Natural killer cell (primary cell): ENCODE measurements at regions not wholly inside any gene's neighbourhood (a gene's known extent, or its start where the extent isn't known, plus 50 kb on each side); places are given as distances from the start of the nearest gene placed in this dataset.

Source experiments
- ATAC-seq, 3 donors: fragments of 150-1000 bp in 2 of 3; fragments of 200-7000 bp in 1 of 3; cut with Tn5 transposase; 1 replicate in 1 of 3; 2 replicates in 2 of 3; pipeline ENCODE4 v1.10.0; 2021; ENCODE audit warnings: mild to moderate bottlenecking in 2 of 3, moderate library complexity in 2 of 3
- DNase-seq, 2 donors: peaks; one replicate each; pipeline versions ENCODE4 v3.0.0 to v3.0.0-alpha.2; 2013 to 2021; ENCODE audit warnings: mixed read lengths in 1 of 2
- H3K27ac ChIP-seq: one replicate; pipeline ENCODE4 v1.5.1; 2013; ENCODE audit warnings: mild to moderate bottlenecking, low read length
- H3K27me3 ChIP-seq: one replicate; pipeline ENCODE4 v1.6.1; 2013; ENCODE audit warnings: low read length; ENCODE audit not compliant: control insufficient read depth, insufficient read depth
- H3K36me3 ChIP-seq: one replicate; pipeline ENCODE4 v1.6.1; 2013; ENCODE audit warnings: low read length; ENCODE audit not compliant: control insufficient read depth, insufficient read depth
- H3K4me1 ChIP-seq: one replicate; pipeline ENCODE4 v1.6.1; 2013; ENCODE audit warnings: low read length; ENCODE audit not compliant: control insufficient read depth, insufficient read depth
- H3K4me3 ChIP-seq: one replicate; pipeline ENCODE4 v1.5.1; 2013; ENCODE audit warnings: low read length
- H3K9me3 ChIP-seq: one replicate; pipeline ENCODE4 v1.6.1; 2013; ENCODE audit warnings: low read length; ENCODE audit not compliant: control insufficient read depth, insufficient read depth
- H3K27ac Mint-ChIP-seq, 2 donors: one replicate each; pipeline ENCODE4 v1.8.0; 2022; ENCODE audit warnings: mild to moderate bottlenecking in 2 of 2, mixed read lengths in 2 of 2, moderate library complexity in 1 of 2
- H3K27me3 Mint-ChIP-seq, 2 donors: one replicate each; pipeline ENCODE4 v1.8.0; 2022; ENCODE audit warnings: low read depth in 2 of 2, mixed read lengths in 2 of 2
- H3K36me3 Mint-ChIP-seq: one replicate; pipeline ENCODE4 v1.8.0; 2022; ENCODE audit warnings: mixed read lengths
- H3K4me1 Mint-ChIP-seq, 2 donors: one replicate each; pipeline ENCODE4 v1.8.0; 2022; ENCODE audit warnings: mixed read lengths in 2 of 2
- H3K4me3 Mint-ChIP-seq: one replicate; pipeline ENCODE4 v1.8.0; 2022; ENCODE audit warnings: mild to moderate bottlenecking, moderate library complexity, mixed read lengths
- H3K9me3 Mint-ChIP-seq, 2 donors: one replicate each; pipeline ENCODE4 v1.8.0; 2022; ENCODE audit warnings: mixed read lengths in 2 of 2
- WGBS: methylation state at CpG from one replicate; pipeline ENCODE4 v1.1.7; 2013; ENCODE audit warnings: missing lambda C conversion rate; ENCODE audit not compliant: insufficient coverage; 5-methylcytosine and 5-hydroxymethylcytosine counted together
- intact Hi-C: fragments of 100-400 bp; cut with micrococcal nuclease; formaldehyde crosslinking; loops from one replicate; pipeline ENCODE4 v1.14.2; 2022
- TF ChIP-seq, protein P1 (sequence below): fragments of 200-600 bp; IDR thresholded peaks from one replicate; pipeline ENCODE4 v1.8.0; 2022; ENCODE audit warnings: antibody characterized with exemption

DNA sequence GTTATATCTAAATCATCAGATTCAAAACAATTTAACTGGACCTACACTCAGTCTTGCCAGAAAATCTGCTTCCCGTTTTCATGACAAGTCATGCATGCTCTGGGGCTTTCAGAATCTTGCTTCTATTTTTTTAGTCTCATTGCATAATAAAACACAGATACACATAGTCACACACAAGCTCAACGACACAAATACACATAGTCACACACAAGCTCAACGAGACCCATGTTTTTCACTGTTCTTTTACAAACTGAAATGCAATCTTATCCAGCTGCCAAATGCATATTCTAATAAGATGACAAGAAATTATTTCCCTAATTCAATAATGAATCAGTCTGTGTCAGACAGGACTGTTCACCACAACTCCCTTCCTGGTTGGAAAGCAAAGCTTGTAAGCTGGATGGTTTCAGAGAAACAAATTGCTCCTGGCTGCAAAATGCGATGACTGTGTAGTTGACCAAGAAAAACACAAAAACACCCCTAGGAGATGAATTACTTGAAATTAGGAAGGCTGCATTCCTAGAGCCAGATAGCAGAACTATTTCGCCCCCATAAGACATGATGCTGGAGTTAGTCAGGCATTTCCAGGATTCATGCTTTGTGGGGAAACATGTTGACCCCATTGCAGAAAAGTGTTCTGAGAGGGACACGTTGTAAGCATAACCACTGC, 208.7 kb downstream of the CHIC2 start:
- H3K4me3 ChIP-seq, result no peak overlapping the region
- no peak overlapping the region for H3K27ac ChIP-seq
- peaks cover 3% of the 10 kb centered on the region for H3K4me1 ChIP-seq
- Mint-ChIP-seq H3K9me3 (no peaks in the 10 kb centered on the region), H3K4me3 (no peak overlapping the region), H3K4me1 (no peaks in the 10 kb centered on the region), H3K36me3 (no peaks in the 10 kb centered on the region), H3K27me3 (peaks cover under 1 to 8% of the 10 kb centered on the region in 2 donors), H3K27ac (no peak overlapping the region)
- WGBS, result 37% methylated on average over 5 of the region's 6 CpGs
- ATAC-seq (no peak), DNase-seq (no peak)
- H3K36me3 ChIP-seq, result no peaks in the 10 kb centered on the region
- no peaks in the 10 kb centered on the region for H3K9me3 ChIP-seq
- TF ChIP-seq, protein P1, sequence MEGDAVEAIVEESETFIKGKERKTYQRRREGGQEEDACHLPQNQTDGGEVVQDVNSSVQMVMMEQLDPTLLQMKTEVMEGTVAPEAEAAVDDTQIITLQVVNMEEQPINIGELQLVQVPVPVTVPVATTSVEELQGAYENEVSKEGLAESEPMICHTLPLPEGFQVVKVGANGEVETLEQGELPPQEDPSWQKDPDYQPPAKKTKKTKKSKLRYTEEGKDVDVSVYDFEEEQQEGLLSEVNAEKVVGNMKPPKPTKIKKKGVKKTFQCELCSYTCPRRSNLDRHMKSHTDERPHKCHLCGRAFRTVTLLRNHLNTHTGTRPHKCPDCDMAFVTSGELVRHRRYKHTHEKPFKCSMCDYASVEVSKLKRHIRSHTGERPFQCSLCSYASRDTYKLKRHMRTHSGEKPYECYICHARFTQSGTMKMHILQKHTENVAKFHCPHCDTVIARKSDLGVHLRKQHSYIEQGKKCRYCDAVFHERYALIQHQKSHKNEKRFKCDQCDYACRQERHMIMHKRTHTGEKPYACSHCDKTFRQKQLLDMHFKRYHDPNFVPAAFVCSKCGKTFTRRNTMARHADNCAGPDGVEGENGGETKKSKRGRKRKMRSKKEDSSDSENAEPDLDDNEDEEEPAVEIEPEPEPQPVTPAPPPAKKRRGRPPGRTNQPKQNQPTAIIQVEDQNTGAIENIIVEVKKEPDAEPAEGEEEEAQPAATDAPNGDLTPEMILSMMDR, result no peak
- no peaks in the 10 kb centered on the region for H3K27me3 ChIP-seq
- intact Hi-C loops, result no loop called here

GRCh38 chr4:53854991-53855568, 209.3 kb downstream of the CHIC2 start:
- no peak overlapping the region for H3K27ac ChIP-seq
- 90% methylated on average over 3 of the region's 3 CpGs for WGBS

DNA sequence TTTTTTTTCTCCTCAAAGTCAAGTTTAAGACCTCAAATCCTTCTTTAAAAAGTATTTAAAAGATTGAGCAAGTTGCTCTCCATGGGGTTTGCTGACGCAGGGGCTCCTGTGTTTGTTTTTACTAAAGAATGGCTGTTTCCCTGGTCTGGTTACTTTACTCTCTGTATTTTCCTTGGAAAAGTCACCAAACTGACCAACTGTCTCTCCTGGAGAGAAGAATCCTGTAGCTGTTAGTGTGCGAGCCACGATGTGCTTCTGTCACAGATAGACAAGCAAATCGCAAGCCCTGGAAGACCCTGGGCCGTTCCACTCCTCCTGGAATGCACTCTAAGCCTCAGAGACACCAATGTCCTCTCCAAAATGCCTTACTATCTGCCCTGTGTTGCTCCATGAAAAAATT, 212.1 kb downstream of the CHIC2 start:
- WGBS, result 91% methylated on average over 5 of the region's 5 CpGs
- Mint-ChIP-seq H3K27ac (no peak overlapping the region), H3K9me3 (peaks cover 0 to 2% of the 10 kb centered on the region in 2 donors), H3K4me3 (no peak overlapping the region), H3K36me3 (no peaks in the 10 kb centered on the region), H3K27me3 (no peaks in the 10 kb centered on the region), H3K4me1 (no peaks in the 10 kb centered on the region)
- no peaks in the 10 kb centered on the region for H3K27me3 ChIP-seq
- TF ChIP-seq, protein P1, result no peak
- H3K27ac ChIP-seq, result no peak overlapping the region
- no peaks in the 10 kb centered on the region for H3K36me3 ChIP-seq
- intact Hi-C loops, result no loop called here
- no peaks in the 10 kb centered on the region for H3K9me3 ChIP-seq
- H3K4me1 ChIP-seq, result peaks cover 3% of the 10 kb centered on the region
- no peak overlapping the region for H3K4me3 ChIP-seq
- DNase-seq (no peak), ATAC-seq (no peak)

More at GRCh38 chr4:53854991-53855568, 209.3 kb downstream of the CHIC2 start:
- no peak for DNase-seq
- Mint-ChIP-seq H3K4me1 (no peaks in the 10 kb centered on the region), H3K9me3 (peaks cover 0 to under 1% of the 10 kb centered on the region in 2 donors), H3K27ac (no peak overlapping the region), H3K36me3 (no peaks in the 10 kb centered on the region), H3K27me3 (peaks cover 0 to 8% of the 10 kb centered on the region in 2 donors), H3K4me3 (no peak overlapping the region)
- ATAC-seq, result no peak
- TF ChIP-seq, protein P1, result no peak
- Histone ChIP-seq H3K4me1 (peaks cover 3% of the 10 kb centered on the region), H3K4me3 (no peak overlapping the region), H3K27me3 (no peaks in the 10 kb centered on the region), H3K36me3 (no peaks in the 10 kb centered on the region), H3K9me3 (no peaks in the 10 kb centered on the region)
- intact Hi-C loops, result no loop called here

GRCh38 chr4:53847965-53848364, 216.4 kb downstream of the CHIC2 start:
- Mint-ChIP-seq H3K36me3 (no peaks in the 10 kb centered on the region), H3K4me1 (no peaks in the 10 kb centered on the region), H3K4me3 (no peak overlapping the region), H3K27me3 (no peaks in the 10 kb centered on the region), H3K27ac (no peak overlapping the region), H3K9me3 (peaks cover 0 to 2% of the 10 kb centered on the region in 2 donors)
- Histone ChIP-seq H3K27me3 (no peaks in the 10 kb centered on the region), H3K4me3 (no peak overlapping the region), H3K4me1 (no peaks in the 10 kb centered on the region), H3K9me3 (no peaks in the 10 kb centered on the region), H3K36me3 (no peaks in the 10 kb centered on the region), H3K27ac (no peak overlapping the region)
- intact Hi-C loops, result no loop called here
- ATAC-seq, result no peak
- DNase-seq, result no peak
- TF ChIP-seq, protein P1, result no peak
